GF-D8 (cell line): ENCODE measurements at regions not wholly inside any gene's neighbourhood (a gene's known extent, or its start where the extent isn't known, plus 50 kb on each side); places are given as distances from the start of the nearest gene placed in this dataset.

Experiments used
- DNase-seq: peaks from one replicate; lab custom pipeline; 2025; lab: John Stamatoyannopoulos, UW

GRCh38 chr13:97057176-97057575 lies 62.9 kb upstream of the OXGR1 start:
- no peak for DNase-seq

GRCh38 chr13:97058391-97058790 lies 64.1 kb upstream of the OXGR1 start:
- no peak for DNase-seq

GRCh38 chr13:97058926-97059325 lies 64.7 kb upstream of the OXGR1 start:
- no peak for DNase-seq

DNA sequence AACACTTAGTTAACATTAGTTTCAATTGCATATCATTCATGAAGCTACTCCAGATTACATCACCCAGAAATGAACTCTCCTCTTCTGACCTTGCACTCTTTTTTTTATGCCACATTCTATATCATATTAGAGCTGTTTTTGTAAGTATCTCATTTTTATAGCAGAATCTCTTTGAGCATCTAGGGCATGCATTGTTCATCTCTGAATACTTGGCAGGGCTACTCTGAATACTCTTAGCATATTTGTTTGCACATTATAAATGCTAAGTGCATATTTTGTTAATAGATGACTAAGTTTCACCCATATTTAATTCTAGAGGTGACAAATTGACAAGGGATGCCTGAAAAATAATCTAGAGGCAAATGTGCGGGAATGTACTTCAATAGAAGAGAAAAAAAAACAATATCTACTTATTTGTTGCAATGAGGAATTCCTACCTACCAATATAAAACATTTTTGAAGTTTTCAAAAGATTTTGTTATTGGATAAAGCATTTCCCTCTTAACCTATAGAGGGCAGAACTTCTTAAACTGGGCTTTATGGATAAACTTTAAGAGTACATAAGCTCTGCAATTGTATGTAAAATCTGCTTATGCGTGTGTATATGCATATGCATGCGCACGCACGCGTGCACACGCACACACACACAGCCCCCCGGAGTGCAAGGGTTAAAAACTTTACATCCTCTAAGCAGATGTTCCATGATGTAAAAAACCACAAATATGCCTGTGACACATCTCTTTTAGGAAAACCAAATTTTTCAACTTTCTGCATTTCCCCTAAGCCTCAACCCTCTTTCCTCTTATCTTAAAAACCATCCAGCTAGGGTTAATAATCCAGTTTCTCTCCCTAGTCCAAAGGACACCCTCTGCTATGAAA lies 73.0 kb upstream of the OXGR1 start:
- DNase-seq, result no peak

DNA sequence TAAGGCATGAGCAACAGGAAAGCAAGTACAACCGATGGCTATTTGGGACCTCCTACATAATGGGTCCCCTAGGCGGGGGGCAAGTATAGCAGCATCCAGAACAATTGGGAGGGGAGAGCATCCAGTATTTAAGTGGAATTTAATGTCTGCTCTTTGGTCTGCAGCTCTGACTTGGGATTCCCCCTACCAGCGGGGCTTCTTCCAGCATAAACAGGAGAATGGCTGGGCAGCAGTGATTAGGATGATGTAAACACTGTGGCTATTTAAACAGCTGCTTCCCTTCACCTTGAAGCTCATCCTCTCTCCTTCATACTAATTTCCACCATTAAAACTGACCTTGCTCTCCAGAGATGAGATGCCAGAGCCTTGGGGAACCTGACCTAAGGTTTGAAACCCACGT lies 73.9 kb upstream of the OXGR1 start:
- no peak for DNase-seq

DNA sequence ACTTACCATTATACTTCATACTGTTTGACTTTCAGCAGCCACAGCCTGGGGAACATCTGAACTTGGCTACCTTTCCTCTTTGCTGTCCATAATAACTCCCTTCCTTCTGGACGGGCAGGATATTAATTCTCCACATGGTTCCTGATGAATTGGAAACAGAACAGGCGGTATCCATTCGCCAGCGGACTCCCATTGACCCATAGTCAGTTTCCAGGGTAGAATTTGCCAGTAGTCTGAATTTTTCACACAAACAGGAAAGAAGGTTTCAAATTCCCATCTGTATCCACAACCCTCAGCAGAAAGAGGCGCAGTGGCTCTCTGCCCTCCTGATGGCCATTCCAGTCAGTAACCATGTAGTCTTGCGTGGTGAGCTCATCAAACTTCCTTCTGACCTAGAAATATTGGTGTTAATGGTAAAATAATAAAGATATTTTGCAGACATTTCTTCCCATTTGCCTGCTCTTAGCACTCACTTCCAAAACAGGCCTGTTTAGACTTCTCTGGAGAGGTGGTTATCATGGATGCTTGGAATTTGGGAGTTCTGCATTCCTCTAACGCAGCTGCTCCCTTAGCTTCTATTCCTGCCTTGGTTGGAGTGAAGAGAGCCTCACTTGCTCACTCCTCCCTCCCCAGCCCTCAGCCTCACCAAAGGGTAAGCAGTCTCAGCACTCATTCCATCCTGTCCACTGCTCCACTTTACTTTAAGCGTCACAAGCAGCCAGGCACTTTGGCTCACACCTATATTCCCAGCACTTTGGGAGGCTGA lies 75.0 kb upstream of the OXGR1 start:
- DNase-seq, result no peak

DNA sequence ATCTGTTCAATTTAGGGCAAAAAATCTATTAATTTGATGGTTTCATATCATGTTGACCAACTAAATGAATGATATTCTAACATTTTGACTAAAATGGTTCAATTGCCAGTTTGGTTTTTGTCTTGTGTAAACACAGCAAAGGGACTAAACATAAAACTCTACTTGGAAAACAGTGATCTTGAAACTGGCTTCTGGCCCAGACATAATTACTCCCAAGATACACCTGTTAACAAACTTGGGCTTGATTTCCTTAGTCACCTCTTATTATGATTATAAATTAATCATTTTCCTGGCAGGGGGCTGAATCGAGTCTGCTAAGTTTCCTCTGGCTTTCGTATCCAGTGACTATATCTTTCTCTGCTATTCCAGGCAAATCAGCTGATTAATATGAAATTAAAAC lies 78.0 kb upstream of the OXGR1 start:
- DNase-seq, result no peak

DNA sequence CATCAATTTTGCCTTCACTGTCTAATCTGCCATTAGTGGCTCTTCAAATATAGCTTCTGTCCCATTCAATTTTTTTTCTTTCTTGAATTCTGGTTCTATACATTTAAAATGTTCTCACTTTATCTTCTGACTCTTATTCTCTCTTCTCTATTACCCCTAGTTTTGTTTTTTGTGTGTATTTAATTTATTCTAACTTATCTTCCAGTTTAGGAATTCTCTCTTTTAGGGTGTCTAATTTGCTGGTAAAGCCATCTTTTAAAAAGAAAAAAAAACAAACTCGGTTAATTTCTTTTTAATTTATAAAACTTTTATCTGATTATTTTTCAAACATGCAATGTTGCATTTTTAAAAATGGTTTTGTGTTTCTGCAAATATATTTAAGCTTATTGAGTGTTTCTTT lies 80.3 kb upstream of the OXGR1 start:
- no peak for DNase-seq

GRCh38 chr13:97076898-97077297 lies 82.6 kb upstream of the OXGR1 start:
- peak; percentile 46 for DNase-seq

- DNase-seq, result no peak
Observed at GRCh38 chr13:97077341-97077740, 83.1 kb upstream of the OXGR1 start.

DNA sequence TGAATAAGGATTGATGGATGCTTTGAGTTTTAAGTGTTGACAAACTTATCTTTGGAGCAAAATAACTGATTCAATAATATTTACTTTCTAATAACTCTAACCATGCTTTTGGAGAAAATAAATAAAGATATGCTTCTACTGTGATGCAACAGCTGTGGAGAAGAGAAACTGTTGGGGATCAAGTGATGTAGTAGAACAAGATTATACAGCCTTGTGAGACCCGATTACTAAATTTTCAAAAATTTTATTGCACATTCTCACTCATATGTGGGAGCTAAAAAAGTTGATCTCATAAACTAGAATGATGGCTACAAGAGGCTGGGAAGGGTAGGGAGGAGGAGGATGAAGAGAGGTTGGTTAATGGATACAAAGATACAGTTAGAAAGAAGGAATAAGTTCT lies 85.5 kb upstream of the OXGR1 start:
- DNase-seq, result no peak

DNA sequence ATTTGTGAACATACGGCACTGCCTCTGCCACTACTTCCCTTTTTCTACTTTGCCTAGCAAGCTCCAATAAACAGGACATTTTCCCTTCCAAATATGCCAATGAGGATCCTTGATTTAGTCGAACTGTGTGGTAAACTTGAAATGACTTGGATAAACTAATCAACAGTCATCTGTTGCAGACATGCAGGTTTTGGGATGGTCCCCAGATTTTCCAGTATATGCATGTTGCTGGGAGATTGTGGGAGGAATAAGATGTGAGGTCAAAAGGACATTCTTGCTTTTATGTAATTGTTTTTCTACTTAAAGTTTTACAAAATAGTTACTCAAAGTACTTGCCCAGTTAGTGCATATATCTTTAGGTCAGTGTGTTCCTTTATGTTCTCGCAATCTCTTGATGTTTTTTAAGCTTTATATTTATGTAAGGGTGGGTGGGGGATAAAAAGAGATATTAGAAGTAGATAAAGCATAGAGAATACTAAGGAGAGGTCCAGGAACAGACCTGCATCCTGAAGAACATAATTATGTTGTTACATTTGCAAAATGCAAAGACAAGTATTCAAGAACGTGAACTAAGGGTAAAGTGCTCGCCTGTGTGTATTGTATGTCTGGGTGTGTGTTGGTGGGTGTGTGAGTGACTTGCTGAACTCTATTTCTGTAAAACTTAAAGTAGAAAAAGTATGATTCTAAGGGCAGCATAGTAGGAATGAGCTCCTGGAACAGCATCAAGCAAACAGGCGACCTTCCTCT lies 88.4 kb upstream of the OXGR1 start:
- no peak for DNase-seq

- DNase-seq, result no peak
Observed at GRCh38 chr13:97091196-97091595, 96.9 kb upstream of the OXGR1 start.

- DNase-seq, result no peak
Observed at GRCh38 chr13:97100821-97101220, 106.5 kb upstream of the OXGR1 start.

GRCh38 chr13:97101912-97102708 lies 107.8 kb upstream of the OXGR1 start:
- no peak for DNase-seq

GRCh38 chr13:97106323-97106722 lies 112.0 kb upstream of the OXGR1 start:
- DNase-seq, result no peak

GRCh38 chr13:97107815-97108529 lies 113.7 kb upstream of the OXGR1 start:
- DNase-seq, result no peak

DNA sequence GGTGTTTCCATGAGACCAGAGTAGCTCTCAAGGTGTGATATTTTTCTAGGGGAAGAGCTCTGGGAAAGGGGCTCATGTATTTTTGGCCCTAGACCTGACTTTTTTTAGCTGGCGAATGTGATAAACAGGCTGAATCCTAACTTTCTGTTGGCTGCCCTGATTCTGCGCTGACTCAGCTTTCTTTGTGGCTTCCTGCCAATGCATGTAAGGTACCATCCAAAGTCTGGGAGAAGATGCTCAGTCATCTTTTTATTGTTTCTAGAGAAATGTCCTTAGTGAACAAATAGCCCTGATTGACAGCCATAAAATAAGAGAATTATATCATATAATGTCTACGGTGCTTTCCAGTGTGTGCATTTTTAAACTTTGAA lies 113.6 kb upstream of the MBNL2 start:
- no peak for DNase-seq

DNA sequence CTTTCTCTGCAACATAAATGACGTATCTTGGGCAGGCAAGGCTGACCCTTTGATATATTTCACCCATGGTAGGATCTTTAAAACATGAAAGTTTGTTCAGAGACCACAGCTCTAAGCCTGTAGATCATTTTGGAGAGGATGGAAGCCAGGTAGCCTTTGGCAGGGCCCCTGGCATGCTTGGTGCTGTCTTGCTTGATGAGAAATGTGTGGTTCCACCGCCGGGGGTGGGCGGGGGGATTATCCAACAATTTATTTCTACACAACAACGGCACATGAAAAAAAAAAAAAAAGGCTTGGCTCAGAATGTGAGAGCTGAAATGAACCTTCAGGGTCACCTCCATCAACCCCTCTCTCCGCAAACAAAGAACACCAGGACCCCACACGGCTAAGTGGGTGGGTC lies 112.9 kb upstream of the MBNL2 start:
- DNase-seq, result no peak

DNA sequence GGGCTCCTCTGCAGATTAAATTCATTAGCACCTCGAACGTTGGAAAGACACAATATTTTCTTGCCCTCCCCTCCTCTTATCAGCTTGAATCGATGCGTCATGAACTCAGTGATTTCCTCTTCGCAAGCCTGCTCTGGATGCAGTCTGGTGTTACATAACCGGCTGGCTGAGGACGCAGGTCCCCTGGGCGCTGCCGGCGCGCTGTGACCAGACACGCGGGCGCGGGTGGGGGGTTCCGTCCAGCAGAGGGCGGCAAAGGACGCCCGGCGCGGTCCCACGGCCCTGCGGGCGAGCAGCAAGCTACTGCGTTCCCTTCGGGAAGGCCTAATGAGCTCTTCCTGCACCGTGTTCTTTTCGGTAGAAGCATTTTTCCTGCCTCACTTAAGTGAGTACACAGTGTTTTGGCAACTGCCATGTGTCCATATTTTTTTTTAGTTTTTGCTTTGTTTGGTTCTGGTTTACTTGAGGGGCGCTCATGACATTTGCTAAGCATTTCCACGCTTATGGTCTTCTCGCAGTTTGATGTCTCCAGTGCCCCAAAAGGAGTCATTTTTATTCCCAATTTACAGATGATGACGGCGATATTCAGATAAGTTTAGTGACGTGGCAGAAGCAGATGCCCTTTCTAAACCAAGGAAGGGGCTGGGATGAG lies 112.2 kb upstream of the MBNL2 start:
- peak; percentile 35 for DNase-seq

DNA sequence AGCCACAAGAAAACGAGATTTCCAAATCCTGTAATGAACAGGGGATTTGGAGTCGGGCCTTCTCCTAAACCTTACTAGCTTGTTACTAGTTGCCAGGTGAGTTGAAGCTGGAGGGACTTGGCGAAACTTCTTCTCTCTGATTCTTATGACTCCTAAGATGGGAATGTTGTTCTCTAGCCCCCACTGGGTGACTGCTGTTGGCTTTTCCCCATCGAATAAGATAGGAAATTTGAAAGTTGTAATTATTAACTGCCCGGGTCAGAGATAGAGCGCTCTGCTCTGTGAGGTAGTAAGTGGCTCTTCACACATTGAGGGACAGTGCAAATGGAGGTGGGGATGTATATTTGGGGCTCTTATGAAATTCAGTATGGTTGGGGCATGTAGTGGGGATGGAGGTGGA lies 111.2 kb upstream of the MBNL2 start:
- DNase-seq, result no peak
